HL-60 (cell line): ENCODE measurements at regions not wholly inside any gene's neighbourhood (a gene's known extent, or its start where the extent isn't known, plus 50 kb on each side); places are given as distances from the start of the nearest gene placed in this dataset.

Experiments used
- DNase-seq, 2 experiments: peaks; one replicate each; pipeline ENCODE4 v3.0.0-alpha.2; 2010 to 2020; ENCODE audit warnings: low read depth in 1 of 2, low spot score in 1 of 2
- H3K27ac ChIP-seq: fragments of 250-450 bp; sonication (Bioruptor Pico); replicated peaks from 2 replicates; pipeline ENCODE4 v1.5.1; 2020; ENCODE audit warnings: mild to moderate bottlenecking, moderate library complexity
- H3K27me3 ChIP-seq: fragments of 250-450 bp; sonication (Bioruptor Pico); 2 replicates; pipeline ENCODE4 v1.5.1; 2021; ENCODE audit warnings: mild to moderate bottlenecking, moderate library complexity; ENCODE audit not compliant: insufficient read depth, poor library complexity, severe bottlenecking
- H3K4me3 ChIP-seq: replicated peaks from 2 replicates; pipeline ENCODE4 v1.5.1; 2011; ENCODE audit warnings: mild to moderate bottlenecking, control low read depth, low read length; ENCODE audit not compliant: insufficient read depth
- GABPA ChIP-seq: IDR thresholded peaks from 2 replicates; pipeline ENCODE4 v1.6.1; 2012; ENCODE audit warnings: low read depth
- POLR2AphosphoS5 ChIP-seq: IDR thresholded peaks from 2 replicates; pipeline ENCODE4 v1.6.1; 2012; ENCODE audit warnings: low read depth
- SPI1 ChIP-seq: IDR thresholded peaks from 2 replicates; pipeline ENCODE4 v1.6.1; 2012; ENCODE audit warnings: low read depth, mild to moderate bottlenecking, borderline replicate concordance
- TF ChIP-seq, protein P1 (sequence below): IDR thresholded peaks from one replicate; pipeline ENCODE4 v1.5.1; 2011; ENCODE audit warnings: low read length, control low read depth, inconsistent platforms; ENCODE audit not compliant: insufficient read depth
- TF ChIP-seq, protein P2 (sequence below): IDR thresholded peaks from 2 replicates; pipeline ENCODE4 v1.6.1; 2012; ENCODE audit warnings: low read depth; ENCODE audit not compliant: insufficient replicate concordance

DNA sequence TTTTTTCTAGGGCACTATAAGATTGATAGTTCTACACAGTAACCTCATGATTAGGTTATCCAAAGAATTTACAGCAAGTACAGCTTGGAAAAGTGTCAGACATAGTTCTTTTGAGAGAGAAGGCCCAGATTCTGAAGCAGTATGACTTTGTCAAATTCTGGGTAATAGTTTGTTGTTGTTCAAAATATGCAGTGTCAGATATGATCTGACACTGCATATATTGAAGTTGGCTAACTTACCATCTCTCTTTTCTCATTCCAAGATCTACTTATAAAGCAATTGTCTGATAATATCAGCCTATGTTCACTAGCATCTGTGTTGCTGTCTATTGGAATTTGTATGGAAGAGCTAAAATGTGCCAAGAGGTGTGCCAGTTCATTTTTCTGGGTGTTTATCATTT lies 160.1 kb downstream of the CTH start:
- H3K27me3 ChIP-seq, result no peaks in the 10 kb centered on the region
- no peak overlapping the region for H3K27ac ChIP-seq
- no peak for TF ChIP-seq GABPA
- TF ChIP-seq POLR2AphosphoS5, result no peak
- TF ChIP-seq, protein P1, sequence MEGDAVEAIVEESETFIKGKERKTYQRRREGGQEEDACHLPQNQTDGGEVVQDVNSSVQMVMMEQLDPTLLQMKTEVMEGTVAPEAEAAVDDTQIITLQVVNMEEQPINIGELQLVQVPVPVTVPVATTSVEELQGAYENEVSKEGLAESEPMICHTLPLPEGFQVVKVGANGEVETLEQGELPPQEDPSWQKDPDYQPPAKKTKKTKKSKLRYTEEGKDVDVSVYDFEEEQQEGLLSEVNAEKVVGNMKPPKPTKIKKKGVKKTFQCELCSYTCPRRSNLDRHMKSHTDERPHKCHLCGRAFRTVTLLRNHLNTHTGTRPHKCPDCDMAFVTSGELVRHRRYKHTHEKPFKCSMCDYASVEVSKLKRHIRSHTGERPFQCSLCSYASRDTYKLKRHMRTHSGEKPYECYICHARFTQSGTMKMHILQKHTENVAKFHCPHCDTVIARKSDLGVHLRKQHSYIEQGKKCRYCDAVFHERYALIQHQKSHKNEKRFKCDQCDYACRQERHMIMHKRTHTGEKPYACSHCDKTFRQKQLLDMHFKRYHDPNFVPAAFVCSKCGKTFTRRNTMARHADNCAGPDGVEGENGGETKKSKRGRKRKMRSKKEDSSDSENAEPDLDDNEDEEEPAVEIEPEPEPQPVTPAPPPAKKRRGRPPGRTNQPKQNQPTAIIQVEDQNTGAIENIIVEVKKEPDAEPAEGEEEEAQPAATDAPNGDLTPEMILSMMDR, result no peak
- TF ChIP-seq, protein P2, sequence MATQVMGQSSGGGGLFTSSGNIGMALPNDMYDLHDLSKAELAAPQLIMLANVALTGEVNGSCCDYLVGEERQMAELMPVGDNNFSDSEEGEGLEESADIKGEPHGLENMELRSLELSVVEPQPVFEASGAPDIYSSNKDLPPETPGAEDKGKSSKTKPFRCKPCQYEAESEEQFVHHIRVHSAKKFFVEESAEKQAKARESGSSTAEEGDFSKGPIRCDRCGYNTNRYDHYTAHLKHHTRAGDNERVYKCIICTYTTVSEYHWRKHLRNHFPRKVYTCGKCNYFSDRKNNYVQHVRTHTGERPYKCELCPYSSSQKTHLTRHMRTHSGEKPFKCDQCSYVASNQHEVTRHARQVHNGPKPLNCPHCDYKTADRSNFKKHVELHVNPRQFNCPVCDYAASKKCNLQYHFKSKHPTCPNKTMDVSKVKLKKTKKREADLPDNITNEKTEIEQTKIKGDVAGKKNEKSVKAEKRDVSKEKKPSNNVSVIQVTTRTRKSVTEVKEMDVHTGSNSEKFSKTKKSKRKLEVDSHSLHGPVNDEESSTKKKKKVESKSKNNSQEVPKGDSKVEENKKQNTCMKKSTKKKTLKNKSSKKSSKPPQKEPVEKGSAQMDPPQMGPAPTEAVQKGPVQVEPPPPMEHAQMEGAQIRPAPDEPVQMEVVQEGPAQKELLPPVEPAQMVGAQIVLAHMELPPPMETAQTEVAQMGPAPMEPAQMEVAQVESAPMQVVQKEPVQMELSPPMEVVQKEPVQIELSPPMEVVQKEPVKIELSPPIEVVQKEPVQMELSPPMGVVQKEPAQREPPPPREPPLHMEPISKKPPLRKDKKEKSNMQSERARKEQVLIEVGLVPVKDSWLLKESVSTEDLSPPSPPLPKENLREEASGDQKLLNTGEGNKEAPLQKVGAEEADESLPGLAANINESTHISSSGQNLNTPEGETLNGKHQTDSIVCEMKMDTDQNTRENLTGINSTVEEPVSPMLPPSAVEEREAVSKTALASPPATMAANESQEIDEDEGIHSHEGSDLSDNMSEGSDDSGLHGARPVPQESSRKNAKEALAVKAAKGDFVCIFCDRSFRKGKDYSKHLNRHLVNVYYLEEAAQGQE, result no peak
- TF ChIP-seq SPI1, result no peak
- H3K4me3 ChIP-seq, result no peak overlapping the region
- DNase-seq, result no peak

DNA sequence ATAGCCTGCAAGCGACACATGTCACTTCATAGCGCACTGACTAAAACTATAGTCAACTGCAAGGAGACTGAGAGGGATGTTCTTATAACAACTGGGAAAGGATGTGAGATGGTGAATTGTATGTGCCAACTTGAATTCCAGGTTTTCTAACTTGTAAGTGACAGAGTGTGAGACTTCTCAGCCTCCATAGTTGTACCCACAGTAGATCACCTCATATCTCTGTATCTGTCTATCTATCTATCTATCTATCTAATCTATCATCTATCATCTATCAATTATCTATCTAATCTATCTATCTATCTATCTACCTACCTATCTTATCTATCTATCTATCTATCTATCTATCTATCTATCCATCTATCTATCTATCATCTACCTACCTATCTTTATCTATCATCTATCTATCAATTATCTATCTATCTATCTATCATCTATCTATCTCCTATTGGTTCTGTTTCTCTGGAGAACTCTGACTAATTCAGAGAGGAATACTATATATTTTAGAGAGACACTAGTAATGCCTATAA lies 162.3 kb downstream of the CTH start:
- peaks cover 2% of the 10 kb centered on the region for H3K27me3 ChIP-seq
- H3K4me3 ChIP-seq, result no peak overlapping the region
- no peak for DNase-seq
- no peak for TF ChIP-seq SPI1
- TF ChIP-seq, protein P1, result no peak
- TF ChIP-seq POLR2AphosphoS5, result no peak
- TF ChIP-seq, protein P2, result no peak
- no peak for TF ChIP-seq GABPA
- H3K27ac ChIP-seq, result no peak overlapping the region

DNA sequence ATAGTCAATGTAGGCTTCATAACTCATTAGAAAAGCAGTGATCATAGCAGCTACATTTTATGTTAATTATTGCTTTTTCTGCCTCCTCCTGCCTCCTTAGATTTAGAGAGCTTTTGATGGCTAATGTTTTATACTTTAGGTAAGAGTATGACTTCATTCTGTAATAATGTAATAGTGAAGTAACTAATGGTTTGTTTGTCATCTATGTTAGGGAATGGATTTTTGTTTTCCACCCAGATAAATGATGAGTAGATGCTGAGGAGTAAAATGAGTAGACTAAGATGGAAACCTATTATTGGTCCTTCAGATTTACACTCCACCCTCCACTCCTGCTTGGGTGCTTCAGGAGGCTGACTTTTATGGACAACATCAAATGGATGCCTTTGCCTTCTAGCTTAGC lies 170.6 kb downstream of the CTH start:
- no peak for DNase-seq
- TF ChIP-seq POLR2AphosphoS5 (no peak), SPI1 (no peak), GABPA (no peak)
- TF ChIP-seq, protein P1, result no peak
- TF ChIP-seq, protein P2, result no peak
- H3K27me3 ChIP-seq, result peaks cover 2% of the 10 kb centered on the region
- H3K4me3 ChIP-seq, result no peak overlapping the region
- no peak overlapping the region for H3K27ac ChIP-seq
